HG03342 (cell line): ENCODE measurements at regions not wholly inside any gene's neighbourhood (a gene's known extent, or its start where the extent isn't known, plus 50 kb on each side); places are given as distances from the start of the nearest gene placed in this dataset.

Experiments used
- ATAC-seq: cut with Tn5 transposase; IDR thresholded peaks from one replicate; pipeline ENCODE4 v1.9.1; 2021; ENCODE audit warnings: mild to moderate bottlenecking, moderate library complexity; ENCODE audit not compliant: unreplicated experiment

- ATAC-seq: no peak
These were observed 71.9 kb upstream of the KRR1 start for GRCh38 chr12:75583355-75583754.

GRCh38 chr12:75581515-75581914 is 70.1 kb upstream of the KRR1 start:
- ATAC-seq: no peak

- ATAC-seq: no peak
These were observed 68.1 kb upstream of the KRR1 start for GRCh38 chr12:75579552-75579951.

- ATAC-seq: no peak
These were observed 67.1 kb upstream of the KRR1 start for GRCh38 chr12:75578546-75578945.

- no peak for ATAC-seq
These were observed 66.4 kb upstream of the KRR1 start for GRCh38 chr12:75577812-75578211.

GRCh38 chr12:75571656-75572205 is 60.3 kb upstream of the KRR1 start:
- ATAC-seq: no peak

GRCh38 chr12:75571204-75571603 is 59.8 kb upstream of the KRR1 start:
- ATAC-seq: no peak

- no peak for ATAC-seq
These were observed 57.4 kb upstream of the KRR1 start for GRCh38 chr12:75568801-75569200.

GRCh38 chr12:75568393-75568792 is 57.0 kb upstream of the KRR1 start:
- ATAC-seq: no peak

- no peak for ATAC-seq
These were observed 54.4 kb upstream of the KRR1 start for GRCh38 chr12:75565795-75566194.

GRCh38 chr12:75564852-75565251 is 53.4 kb upstream of the KRR1 start:
- ATAC-seq: no peak

- no peak for ATAC-seq
These were observed 53.0 kb upstream of the KRR1 start for GRCh38 chr12:75564398-75564797.

GRCh38 chr12:75563351-75563750 is 51.9 kb upstream of the KRR1 start:
- no peak for ATAC-seq

GRCh38 chr12:75561921-75562320 is 50.5 kb upstream of the KRR1 start:
- no peak for ATAC-seq
